CD4-positive, alpha-beta T cell treated with Interleukin-1 beta for 1 hour (primary cell): ENCODE measurements at regions not wholly inside any gene's neighbourhood (a gene's known extent, or its start where the extent isn't known, plus 50 kb on each side); places are given as distances from the start of the nearest gene placed in this dataset.
"Not testable (repeated sequence)": the region's sequence is repeated elsewhere in the genome, so short reads cannot be mapped to it uniquely, and the experiment has no call there.

Experiments used
- DNase-seq, 2 donors: peaks; one replicate each; pipeline ENCODE4 v3.0.0-alpha.2; 2020 to 2022

GRCh38 chr5:125222597-125223240 lies 476.3 kb upstream of the ZNF608 start:
- no peak for DNase-seq

- no peak for DNase-seq
Observed at GRCh38 chr5:125225424-125225823, 479.0 kb upstream of the ZNF608 start.

GRCh38 chr5:125226825-125227224 lies 480.4 kb upstream of the ZNF608 start:
- DNase-seq = no peak

DNA sequence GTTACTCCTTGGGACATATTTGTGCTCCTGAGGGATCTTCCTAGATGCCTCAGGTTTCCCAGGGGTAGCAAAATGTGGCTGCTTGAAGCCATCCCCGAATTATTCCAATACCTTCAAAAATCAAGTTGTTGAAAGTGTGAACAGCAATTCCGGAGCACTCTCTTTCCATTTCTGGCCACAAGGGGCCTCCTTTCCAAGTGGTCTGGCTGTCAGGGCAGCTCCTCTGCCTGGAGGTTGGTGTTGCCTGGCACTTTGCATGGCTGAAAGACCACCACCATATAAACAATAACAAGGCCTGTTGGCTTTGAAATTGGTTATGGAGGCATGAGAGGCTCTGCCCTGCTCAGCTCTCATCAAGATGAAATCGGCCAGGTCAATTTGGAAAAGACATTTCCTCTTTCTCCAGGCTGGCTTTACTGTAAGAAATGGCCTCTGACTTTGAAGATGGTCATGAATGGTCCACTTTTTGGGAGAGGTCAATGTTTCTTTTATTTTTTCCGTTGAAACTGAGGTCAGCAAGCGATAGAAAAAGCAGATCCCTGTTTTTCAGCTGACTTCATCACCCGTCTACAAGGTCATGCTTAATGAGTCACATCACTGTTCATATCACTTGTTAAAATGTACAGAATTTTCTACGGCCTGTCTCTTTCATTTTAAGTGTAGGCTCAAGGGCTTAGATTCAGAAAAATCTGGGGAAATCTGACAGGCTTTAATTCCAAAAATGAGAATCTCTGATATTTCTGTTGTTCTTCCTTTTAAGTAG lies 481.1 kb upstream of the ZNF608 start:
- no peak for DNase-seq

DNA sequence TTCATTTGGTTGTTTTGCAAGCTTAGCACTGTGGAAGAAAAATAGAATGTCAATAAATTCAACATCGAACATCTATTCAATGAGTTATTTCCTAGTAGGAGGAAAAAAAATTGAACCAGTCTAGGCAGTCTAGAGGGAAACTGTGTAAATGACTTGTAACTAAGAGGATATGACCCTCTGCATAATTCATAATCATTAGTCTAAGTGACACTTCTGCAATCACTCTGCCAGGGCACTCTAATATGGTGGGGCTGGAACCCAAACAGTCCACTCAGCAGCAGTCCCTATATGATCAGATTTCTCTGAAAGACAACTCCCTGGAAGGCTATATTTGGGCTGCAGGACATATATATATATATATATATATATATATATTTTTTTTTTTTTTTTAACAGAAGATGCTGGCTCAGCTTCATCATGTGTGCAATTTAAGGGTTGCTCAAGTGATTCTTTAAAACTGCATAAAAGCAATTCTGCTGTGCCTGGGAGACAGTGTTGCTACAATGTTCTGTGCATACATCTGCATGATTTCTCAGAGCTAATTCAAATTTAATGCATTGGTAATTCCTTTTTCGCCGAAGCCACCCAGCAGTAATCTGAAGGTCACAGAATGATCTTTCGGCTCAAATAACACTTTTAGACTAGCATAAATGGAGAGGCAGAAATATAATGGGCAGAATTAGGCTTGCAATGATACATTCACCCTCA lies 482.1 kb upstream of the ZNF608 start:
- DNase-seq = no peak

- DNase-seq = no peak
Observed at GRCh38 chr5:125229556-125229955, 483.1 kb upstream of the ZNF608 start.

DNA sequence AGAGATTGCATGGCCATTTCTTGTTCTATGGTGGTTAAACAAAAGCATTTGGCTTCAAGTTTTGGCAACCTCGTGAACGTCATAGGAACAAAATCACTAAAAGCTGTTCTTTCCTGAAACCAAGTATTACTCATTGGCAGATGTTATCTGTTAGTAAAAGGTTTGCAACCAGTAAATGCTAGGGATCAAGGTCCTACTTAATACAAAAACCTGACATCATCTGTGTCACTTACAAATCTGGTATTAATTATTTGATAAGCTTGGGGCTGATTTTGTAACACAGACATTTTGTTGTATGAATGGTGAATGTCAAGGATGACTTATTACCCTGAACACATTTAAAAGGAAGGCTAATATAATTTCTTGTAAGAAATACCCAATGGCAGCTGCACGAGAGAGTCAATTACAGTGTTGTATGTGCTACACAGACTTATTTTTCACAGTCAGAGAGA lies 486.4 kb upstream of the ZNF608 start:
- DNase-seq = no peak

DNA sequence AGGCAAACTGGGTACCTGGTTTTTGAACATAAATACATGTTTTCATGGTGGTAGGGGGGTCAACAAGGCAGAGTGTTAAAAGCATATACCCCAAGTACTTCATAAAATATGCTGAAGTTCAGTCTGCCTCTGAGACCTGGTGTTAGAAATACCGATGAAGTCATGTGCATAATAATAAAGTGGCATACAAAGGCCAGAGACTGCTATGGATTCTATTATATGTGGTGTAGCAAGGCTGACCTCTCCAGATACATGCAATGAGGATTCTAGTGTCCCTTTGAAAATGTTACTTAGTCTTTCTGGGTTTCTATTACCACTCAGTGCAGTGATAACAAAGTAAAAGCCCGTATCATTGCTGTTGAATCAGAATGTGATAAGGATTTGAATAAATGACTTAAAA lies 487.5 kb upstream of the ZNF608 start:
- no peak for DNase-seq

DNA sequence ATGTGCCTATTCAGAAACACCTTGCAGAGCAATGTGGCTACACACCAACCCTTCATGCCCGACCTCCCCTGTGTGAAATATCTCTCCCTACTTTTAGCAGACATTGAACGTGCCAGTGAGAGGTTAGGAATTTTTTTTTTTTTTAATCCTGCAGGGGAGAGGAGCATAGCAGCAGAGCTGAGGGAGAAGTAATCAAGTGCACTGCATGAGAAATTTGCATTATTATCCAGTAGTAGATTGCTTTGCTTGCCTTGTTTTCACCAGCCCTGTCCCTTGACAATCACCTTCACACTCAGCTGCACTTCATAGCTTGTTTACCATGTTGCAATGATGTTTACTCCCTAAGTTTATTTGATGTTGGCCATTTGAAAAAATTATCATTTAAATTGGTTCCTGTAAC lies 489.6 kb upstream of the ZNF608 start:
- DNase-seq = no peak

- no peak for DNase-seq
Observed at GRCh38 chr5:125236981-125237380, 490.5 kb upstream of the ZNF608 start.

GRCh38 chr5:125244531-125244930 lies 498.1 kb upstream of the ZNF608 start:
- no peak for DNase-seq

DNA sequence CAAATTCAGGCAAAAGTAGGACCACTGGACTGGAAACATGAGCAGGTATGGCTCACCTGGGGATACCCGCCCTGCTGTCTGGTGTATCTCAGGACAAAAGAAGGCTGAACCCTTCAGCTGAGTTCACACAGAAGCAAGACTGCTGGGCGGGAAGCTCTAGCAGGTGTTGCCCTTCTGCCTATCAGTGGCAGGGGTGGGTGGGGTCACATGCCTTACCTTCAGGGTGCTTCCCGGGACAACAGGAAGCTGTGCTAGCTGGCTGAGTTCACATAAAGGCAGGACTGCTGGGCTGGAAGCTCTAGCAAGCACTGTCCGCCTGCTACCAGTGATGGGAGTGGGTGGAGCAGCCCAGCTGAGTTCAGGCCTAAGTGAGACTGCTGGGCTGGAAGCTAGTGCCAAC lies 498.8 kb upstream of the ZNF608 start:
- DNase-seq = no peak

DNA sequence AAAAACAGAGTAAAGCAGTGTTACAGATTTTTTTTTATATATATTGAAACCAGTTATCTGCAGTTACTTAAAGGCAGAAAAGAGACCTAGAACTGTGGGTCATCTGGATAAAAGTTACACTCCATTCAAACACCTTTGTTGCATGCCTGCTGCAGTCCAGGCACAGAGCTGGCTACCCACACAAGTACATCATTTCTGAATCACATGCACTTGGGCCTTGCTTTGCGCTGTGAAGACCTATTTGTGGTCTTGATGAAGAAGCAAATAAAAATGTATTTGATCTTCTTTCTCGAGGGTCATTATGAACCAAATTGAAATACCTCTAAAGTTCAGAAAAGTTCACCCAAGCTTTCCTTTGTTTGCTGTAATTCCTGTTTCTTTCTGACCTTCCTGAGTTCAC lies 503.0 kb upstream of the ZNF608 start:
- DNase-seq = no peak

GRCh38 chr5:125251703-125252102 lies 505.3 kb upstream of the ZNF608 start:
- DNase-seq = no peak

- DNase-seq = not testable (repeated sequence)
Observed at GRCh38 chr5:125253634-125254033, 507.2 kb upstream of the ZNF608 start.

- DNase-seq = no peak
Observed at GRCh38 chr5:125254267-125254666, 507.8 kb upstream of the ZNF608 start.

- DNase-seq = no peak
Observed at GRCh38 chr5:125256296-125256695, 509.9 kb upstream of the ZNF608 start.

- no peak for DNase-seq
Observed at GRCh38 chr5:125257057-125257972, 510.9 kb upstream of the ZNF608 start.

DNA sequence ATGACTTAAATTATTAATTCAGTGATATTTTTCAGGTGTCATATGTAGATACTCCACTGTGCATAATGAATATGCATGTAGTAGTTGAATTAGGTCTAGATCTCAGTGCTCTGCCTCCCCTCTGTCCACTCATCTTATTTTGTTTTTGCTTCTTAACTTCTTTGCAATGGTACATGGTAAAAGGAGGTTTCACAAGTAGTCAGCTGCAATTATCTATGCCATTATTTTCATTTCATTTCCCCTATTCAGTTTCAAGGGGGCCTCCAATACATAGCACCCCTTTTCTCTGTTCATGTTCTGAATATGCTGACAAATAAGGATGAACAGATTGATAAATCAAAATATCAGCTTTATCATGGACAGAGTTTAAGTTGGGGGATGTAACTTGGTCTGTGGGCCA lies 511.6 kb upstream of the ZNF608 start:
- no peak for DNase-seq

DNA sequence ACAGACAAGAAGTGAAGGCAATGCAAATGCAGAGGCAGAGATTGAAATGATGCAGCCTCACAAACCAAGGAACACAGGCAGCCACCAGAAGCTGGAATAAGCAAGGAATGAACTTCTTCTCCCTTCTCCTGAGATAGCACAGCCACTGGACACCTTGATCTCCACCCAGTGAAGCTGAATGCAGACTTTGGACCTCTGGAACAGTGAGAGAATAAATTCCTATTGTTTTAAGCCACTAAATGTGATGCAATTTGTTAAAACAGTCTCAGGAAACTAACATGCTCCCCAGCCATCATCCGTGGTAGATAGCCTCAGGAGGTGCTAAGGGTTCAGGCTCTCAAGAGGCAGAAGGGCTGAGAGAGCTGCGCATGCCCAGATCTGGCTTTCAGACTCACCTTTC lies 512.2 kb upstream of the ZNF608 start:
- no peak for DNase-seq

- no peak for DNase-seq
Observed at GRCh38 chr5:125261505-125262250, 515.2 kb upstream of the ZNF608 start.

GRCh38 chr5:125262782-125263181 lies 516.3 kb upstream of the ZNF608 start:
- DNase-seq = no peak
